ENCODE measurements at regions not wholly inside any gene's neighbourhood (a gene's known extent, or its start where the extent isn't known, plus 50 kb on each side); places are given as distances from the start of the nearest gene placed in this dataset.

- no peak for TF ChIP-seq CTCF (IDR thresholded peaks at IDR 0.05)
- no peak for TF ChIP-seq POLR2A (IDR thresholded peaks at IDR 0.05)
Observed at GRCh38 chr7:106535234-106535932, 125.6 kb downstream of the CCDC71L start.
